ENCODE measurements at regions not wholly inside any gene's neighbourhood (a gene's known extent, or its start where the extent isn't known, plus 50 kb on each side); places are given as distances from the start of the nearest gene placed in this dataset.

- TF ChIP-seq CTCF (IDR thresholded peaks at IDR 0.05; ENCODE audit: control extremely low read depth in 1 of 3, insufficient read depth in 1 of 3, low read depth in 1 of 3, low read length in 3 of 3) (no peak), POLR2AphosphoS5 (IDR thresholded peaks at IDR 0.05; ENCODE audit: low read depth, low read length) (no peak), NRF1 (IDR thresholded peaks at IDR 0.05; ENCODE audit: low read depth, low read length) (no peak), TBP (IDR thresholded peaks at IDR 0.05; ENCODE audit: low read depth, low read length) (no peak), CREB1 (IDR thresholded peaks at IDR 0.05) (no peak), EP300 (IDR thresholded peaks at IDR 0.05; ENCODE audit: borderline replicate concordance in 1 of 2, low read depth in 2 of 2, low read length in 2 of 2) (no peak)
Observed at GRCh38 chr22:22072169-22072836, 89.7 kb upstream of the TOP3B start.
